Body of pancreas (tissue), 4 donors: ENCODE measurements at regions not wholly inside any gene's neighbourhood (a gene's known extent, or its start where the extent isn't known, plus 50 kb on each side); places are given as distances from the start of the nearest gene placed in this dataset.

Source experiments
- CTCF ChIP-seq, 7 experiments: fragments of 450-650 bp in 4 of 7; fragments of 200-600 bp in 3 of 7; sonication (generic) in 3 of 7; IDR thresholded peaks; one replicate each; pipeline ENCODE4 v1.5.1; 2016 to 2019; ENCODE audit warnings: antibody characterized with exemption in 7 of 7
- POLR2A ChIP-seq, 3 donors: fragments of 450-650 bp; IDR thresholded peaks; one replicate each; pipeline ENCODE4 v1.6.1; 2016; ENCODE audit warnings: antibody characterized with exemption in 3 of 3, mild to moderate bottlenecking in 2 of 3

GRCh38 chr2:242038166-242038927 is 168.8 kb downstream of the RTP5 start:
- no peak for TF ChIP-seq CTCF (IDR thresholded peaks at IDR 0.05)
- no peak for TF ChIP-seq POLR2A (IDR thresholded peaks at IDR 0.05)
